ENCODE measurements at regions not wholly inside any gene's neighbourhood (a gene's known extent, or its start where the extent isn't known, plus 50 kb on each side); places are given as distances from the start of the nearest gene placed in this dataset.

DNA sequence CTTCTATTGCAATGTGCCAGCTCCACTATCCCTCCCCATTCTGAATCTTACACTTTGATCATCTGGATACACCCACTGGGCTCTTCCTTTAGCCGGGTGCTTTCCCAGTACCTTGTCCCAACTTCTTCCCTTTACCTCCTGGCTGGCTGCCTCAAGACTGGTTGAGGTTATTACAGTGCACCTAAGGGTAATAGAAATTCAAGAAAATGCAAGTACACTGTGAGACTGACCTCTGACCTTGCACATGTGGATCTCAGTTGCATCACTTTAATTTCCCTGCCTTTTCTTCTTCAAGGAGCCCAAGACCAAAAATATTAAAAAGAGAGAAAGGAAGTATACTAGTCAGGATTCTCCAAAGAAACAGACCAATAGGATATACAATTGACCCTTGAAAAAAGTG lies 53.9 kb upstream of the NOCT start:
- TF ChIP-seq, protein P1, sequence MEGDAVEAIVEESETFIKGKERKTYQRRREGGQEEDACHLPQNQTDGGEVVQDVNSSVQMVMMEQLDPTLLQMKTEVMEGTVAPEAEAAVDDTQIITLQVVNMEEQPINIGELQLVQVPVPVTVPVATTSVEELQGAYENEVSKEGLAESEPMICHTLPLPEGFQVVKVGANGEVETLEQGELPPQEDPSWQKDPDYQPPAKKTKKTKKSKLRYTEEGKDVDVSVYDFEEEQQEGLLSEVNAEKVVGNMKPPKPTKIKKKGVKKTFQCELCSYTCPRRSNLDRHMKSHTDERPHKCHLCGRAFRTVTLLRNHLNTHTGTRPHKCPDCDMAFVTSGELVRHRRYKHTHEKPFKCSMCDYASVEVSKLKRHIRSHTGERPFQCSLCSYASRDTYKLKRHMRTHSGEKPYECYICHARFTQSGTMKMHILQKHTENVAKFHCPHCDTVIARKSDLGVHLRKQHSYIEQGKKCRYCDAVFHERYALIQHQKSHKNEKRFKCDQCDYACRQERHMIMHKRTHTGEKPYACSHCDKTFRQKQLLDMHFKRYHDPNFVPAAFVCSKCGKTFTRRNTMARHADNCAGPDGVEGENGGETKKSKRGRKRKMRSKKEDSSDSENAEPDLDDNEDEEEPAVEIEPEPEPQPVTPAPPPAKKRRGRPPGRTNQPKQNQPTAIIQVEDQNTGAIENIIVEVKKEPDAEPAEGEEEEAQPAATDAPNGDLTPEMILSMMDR (conservative IDR thresholded peaks at IDR 0.05; ENCODE audit: low read depth, low read length): no peak
- no peak for TF ChIP-seq MXI1 (IDR thresholded peaks at IDR 0.05; ENCODE audit: borderline replicate concordance, low read depth, low read length)
- no peak for TF ChIP-seq SMC3 (IDR thresholded peaks at IDR 0.05; ENCODE audit: low read depth, low read length)
- TF ChIP-seq RAD21 (IDR thresholded peaks at IDR 0.05; ENCODE audit: low read length): no peak
- no peak for TF ChIP-seq BHLHE40 (IDR thresholded peaks at IDR 0.05; ENCODE audit: low read depth, low read length)
- TF ChIP-seq, protein P2, sequence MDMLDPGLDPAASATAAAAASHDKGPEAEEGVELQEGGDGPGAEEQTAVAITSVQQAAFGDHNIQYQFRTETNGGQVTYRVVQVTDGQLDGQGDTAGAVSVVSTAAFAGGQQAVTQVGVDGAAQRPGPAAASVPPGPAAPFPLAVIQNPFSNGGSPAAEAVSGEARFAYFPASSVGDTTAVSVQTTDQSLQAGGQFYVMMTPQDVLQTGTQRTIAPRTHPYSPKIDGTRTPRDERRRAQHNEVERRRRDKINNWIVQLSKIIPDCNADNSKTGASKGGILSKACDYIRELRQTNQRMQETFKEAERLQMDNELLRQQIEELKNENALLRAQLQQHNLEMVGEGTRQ (IDR thresholded peaks at IDR 0.05; ENCODE audit: low read depth, low read length): no peak
- TF ChIP-seq RFX5 (IDR thresholded peaks at IDR 0.05; ENCODE audit: low read depth, low read length): no peak
- TF ChIP-seq, protein P3, sequence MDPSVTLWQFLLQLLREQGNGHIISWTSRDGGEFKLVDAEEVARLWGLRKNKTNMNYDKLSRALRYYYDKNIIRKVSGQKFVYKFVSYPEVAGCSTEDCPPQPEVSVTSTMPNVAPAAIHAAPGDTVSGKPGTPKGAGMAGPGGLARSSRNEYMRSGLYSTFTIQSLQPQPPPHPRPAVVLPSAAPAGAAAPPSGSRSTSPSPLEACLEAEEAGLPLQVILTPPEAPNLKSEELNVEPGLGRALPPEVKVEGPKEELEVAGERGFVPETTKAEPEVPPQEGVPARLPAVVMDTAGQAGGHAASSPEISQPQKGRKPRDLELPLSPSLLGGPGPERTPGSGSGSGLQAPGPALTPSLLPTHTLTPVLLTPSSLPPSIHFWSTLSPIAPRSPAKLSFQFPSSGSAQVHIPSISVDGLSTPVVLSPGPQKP (IDR thresholded peaks at IDR 0.05; ENCODE audit: borderline replicate concordance, low read depth, low read length): no peak
